DOHH2 (cell line): ENCODE measurements at regions not wholly inside any gene's neighbourhood (a gene's known extent, or its start where the extent isn't known, plus 50 kb on each side); places are given as distances from the start of the nearest gene placed in this dataset.
"Not testable (repeated sequence)": the region's sequence is repeated elsewhere in the genome, so short reads cannot be mapped to it uniquely, and the experiment has no call there.

Experiments used
- H3F3A ChIP-seq: fragments of 200-600 bp; sonication (generic), shearing (Covaris generic); 2 replicates; pipeline ENCODE4 v1.6.0; 2016; ENCODE audit warnings: antibody characterized with exemption, mild to moderate bottlenecking; ENCODE audit not compliant: control insufficient read depth, insufficient read depth
- H3K27ac ChIP-seq: fragments of 200-600 bp; sonication (generic); 2 replicates; pipeline ENCODE4 v1.5.1; 2014; ENCODE audit warnings: low read depth, mild to moderate bottlenecking, low read length, moderate library complexity
- H3K27me3 ChIP-seq: fragments of 200-600 bp; sonication (generic); 2 replicates; pipeline ENCODE4 v1.6.1; 2014; ENCODE audit warnings: mild to moderate bottlenecking, low read length, mixed read lengths; ENCODE audit not compliant: control insufficient read depth
- H3K36me3 ChIP-seq: fragments of 200-600 bp; sonication (generic); 2 replicates; pipeline ENCODE4 v1.6.1; 2014; ENCODE audit warnings: mild to moderate bottlenecking, low read length, moderate library complexity, mixed read lengths; ENCODE audit not compliant: control insufficient read depth
- H3K4me1 ChIP-seq: fragments of 200-600 bp; sonication (generic); 2 replicates; pipeline ENCODE4 v1.6.1; 2014; ENCODE audit warnings: mild to moderate bottlenecking, low read length, mixed read lengths; ENCODE audit not compliant: control insufficient read depth
- H3K4me2 ChIP-seq: fragments of 200-600 bp; sonication (generic); 2 replicates; pipeline ENCODE4 v1.6.0; 2014; ENCODE audit warnings: mild to moderate bottlenecking, low read length, moderate library complexity
- H3K4me3 ChIP-seq: fragments of 200-600 bp; sonication (generic); 2 replicates; pipeline ENCODE4 v1.5.1; 2014; ENCODE audit warnings: mild to moderate bottlenecking, low read length, mixed read lengths
- H3K79me2 ChIP-seq: fragments of 200-600 bp; sonication (generic); 2 replicates; pipeline ENCODE4 v1.6.1; 2014; ENCODE audit warnings: mild to moderate bottlenecking, low read length, mixed read lengths; ENCODE audit not compliant: control insufficient read depth
- H3K9me2 ChIP-seq: fragments of 200-600 bp; sonication (generic); replicated peaks from 2 replicates; pipeline ENCODE4 v1.6.1; 2014; ENCODE audit warnings: mild to moderate bottlenecking, low read length, mixed read lengths; ENCODE audit not compliant: control insufficient read depth
- H3K9me3 ChIP-seq: fragments of 200-600 bp; sonication (generic); 2 replicates; pipeline ENCODE4 v1.6.1; 2014; ENCODE audit warnings: antibody characterized with exemption, low read length, mixed read lengths; ENCODE audit not compliant: control insufficient read depth, insufficient read depth
- H4K20me1 ChIP-seq: fragments of 200-600 bp; sonication (generic); 2 replicates; pipeline ENCODE4 v1.6.0; 2014; ENCODE audit warnings: low read depth, mild to moderate bottlenecking, antibody characterized with exemption, low read length, moderate library complexity; ENCODE audit not compliant: control insufficient read depth, insufficient read depth

DNA sequence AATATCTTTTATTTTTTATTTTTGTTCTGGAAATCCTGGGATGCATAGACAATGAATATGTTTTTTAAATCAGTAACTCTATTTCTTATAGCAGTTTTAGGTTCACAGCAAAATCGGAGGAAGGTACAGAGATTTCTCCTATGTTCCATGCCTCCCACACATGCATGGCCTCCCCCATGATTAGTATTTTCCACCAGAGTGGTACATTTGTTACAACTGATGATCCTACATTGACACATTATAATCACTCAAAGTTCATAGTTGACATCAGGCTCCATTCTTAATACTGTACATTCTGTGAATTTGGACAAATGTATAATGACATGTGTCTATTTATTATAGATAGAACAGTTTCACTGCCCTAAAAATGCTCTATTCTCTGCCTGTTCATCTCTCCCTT lies 99.0 kb upstream of the THOC3 start:
- H3K9me2 ChIP-seq, H3K27ac ChIP-seq, H3K36me3 ChIP-seq, H4K20me1 ChIP-seq, H3K27me3 ChIP-seq, H3K79me2 ChIP-seq, H3K9me3 ChIP-seq, H3K4me1 ChIP-seq, H3F3A ChIP-seq, H3K4me3 ChIP-seq, H3K4me2 ChIP-seq: not testable (repeated sequence)

DNA sequence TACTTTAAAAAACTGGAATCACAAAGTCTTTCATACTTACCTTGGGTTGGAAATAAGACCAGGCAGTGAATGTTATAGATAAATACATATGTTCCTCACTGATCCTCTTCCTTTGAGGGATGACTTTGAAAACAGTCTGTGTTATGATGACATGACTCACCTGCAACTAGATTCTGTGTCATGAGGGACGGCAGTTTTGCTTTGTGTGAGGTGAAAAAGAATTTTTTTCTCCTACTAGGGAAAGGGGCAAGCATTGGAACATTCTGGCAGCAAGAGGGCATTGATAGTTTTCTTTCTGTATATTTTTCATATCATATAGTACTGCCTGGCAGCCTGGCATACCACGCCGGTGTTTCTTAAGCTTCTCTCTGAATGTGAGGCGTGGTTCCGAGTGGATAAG lies 99.8 kb upstream of the THOC3 start:
- not testable (repeated sequence) for H3K27ac ChIP-seq, H4K20me1 ChIP-seq, H3K4me3 ChIP-seq, H3F3A ChIP-seq, H3K79me2 ChIP-seq, H3K27me3 ChIP-seq, H3K9me2 ChIP-seq, H3K9me3 ChIP-seq, H3K36me3 ChIP-seq, H3K4me1 ChIP-seq, H3K4me2 ChIP-seq

DNA sequence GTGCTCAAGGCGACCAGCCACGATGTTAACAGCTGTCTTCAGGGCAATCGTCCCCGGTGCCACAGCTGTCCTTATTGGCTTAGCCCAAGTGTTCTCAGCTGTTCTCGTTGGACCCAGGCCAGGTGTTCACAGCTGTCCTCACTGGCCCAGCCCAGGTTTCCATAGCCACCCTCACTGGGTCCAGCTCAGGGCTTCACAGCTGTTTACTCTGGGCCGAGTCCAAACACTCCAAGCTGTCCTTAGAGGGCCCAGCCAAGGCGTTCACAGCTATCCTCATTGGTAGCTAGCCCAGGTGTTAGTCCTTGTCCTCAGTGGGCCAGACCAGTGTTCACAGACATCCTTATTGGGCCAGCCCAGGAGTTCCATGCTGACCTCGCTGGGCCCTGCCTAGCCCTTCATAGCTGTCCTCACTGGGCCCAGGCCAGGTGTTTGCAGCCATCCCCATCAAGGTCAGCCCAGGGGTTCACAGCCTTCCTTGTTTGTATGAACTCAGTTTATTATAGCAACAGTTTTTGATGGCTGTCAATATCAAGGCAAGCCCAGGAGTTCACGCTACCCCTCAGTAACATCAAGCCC lies 106.0 kb upstream of the THOC3 start:
- not testable (repeated sequence) for H3K27ac ChIP-seq, H3F3A ChIP-seq, H3K79me2 ChIP-seq, H3K27me3 ChIP-seq, H3K4me1 ChIP-seq, H3K36me3 ChIP-seq, H3K9me2 ChIP-seq, H3K4me2 ChIP-seq, H4K20me1 ChIP-seq, H3K9me3 ChIP-seq, H3K4me3 ChIP-seq

DNA sequence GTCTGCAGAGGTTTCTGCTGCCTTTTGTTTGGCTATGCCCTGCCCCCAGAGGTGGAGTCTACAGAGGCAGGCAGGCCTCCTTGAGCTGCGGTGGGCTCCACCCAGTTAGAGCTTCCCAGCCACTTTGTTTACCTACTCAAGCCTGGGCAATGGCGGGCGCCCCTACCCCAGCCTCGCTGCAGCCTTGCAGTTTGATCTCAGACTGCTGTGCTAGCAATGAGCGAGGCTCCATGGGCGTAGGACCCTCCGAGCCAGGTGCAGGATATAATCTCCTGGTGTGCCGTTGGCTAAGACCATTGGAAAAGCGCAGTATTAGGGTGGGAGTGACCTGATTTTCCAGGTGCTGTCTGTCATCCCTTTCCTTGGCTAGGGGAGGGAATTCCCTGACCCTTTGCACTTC lies 115.6 kb upstream of the THOC3 start:
- H3K79me2 ChIP-seq, H3K9me2 ChIP-seq, H3K27ac ChIP-seq, H3K27me3 ChIP-seq, H3K4me3 ChIP-seq, H3K4me2 ChIP-seq, H3K36me3 ChIP-seq, H3K9me3 ChIP-seq, H3K4me1 ChIP-seq, H4K20me1 ChIP-seq, H3F3A ChIP-seq: not testable (repeated sequence)

DNA sequence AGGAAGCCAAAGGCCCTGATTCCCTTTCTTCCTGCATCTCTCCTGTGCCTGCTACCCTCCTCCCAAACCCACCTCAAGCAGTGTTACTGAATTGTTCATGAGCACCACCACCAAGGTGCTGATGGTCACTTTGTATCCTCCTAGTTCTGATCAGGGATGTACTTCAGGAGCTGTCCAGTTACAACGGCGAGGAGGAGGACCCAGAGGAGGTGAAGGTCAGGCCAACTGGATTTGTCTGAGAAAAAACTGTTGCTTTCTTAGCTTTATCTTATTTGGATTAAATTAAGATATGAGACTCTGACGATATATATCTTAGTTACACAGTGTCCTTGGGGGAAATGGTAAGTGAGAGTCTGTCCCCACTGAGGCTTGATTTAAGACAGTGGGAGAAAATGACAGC lies 135.0 kb upstream of the THOC3 start:
- not testable (repeated sequence) for H3K79me2 ChIP-seq, H3K9me3 ChIP-seq, H3K4me3 ChIP-seq, H3K27me3 ChIP-seq, H3K27ac ChIP-seq, H3F3A ChIP-seq, H3K4me1 ChIP-seq, H4K20me1 ChIP-seq, H3K36me3 ChIP-seq, H3K9me2 ChIP-seq, H3K4me2 ChIP-seq

DNA sequence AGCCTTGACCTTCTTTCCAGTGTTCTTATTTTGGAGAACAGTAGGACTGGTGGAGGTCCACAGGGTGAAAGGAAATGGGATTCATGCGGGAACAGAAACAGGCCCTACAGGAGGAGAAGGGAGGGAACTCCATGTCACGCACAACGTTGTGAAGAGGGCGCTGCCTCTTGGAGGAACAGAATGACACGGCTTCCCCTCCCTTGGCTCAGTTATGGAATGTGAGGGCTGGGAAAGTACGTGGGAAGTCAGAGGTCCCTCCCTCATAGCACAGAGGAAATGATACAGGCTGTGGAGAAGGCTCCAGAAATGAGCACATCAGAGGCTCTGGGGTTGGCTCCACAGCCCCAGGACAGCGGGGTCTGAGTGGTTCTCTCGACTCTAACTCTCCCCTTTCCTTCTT lies 125.3 kb upstream of the SIMC1 start:
- H3K27ac ChIP-seq, H3K9me2 ChIP-seq, H3K36me3 ChIP-seq, H3K9me3 ChIP-seq, H3K27me3 ChIP-seq, H3K4me2 ChIP-seq, H4K20me1 ChIP-seq, H3K4me1 ChIP-seq, H3K4me3 ChIP-seq, H3F3A ChIP-seq, H3K79me2 ChIP-seq: not testable (repeated sequence)

DNA sequence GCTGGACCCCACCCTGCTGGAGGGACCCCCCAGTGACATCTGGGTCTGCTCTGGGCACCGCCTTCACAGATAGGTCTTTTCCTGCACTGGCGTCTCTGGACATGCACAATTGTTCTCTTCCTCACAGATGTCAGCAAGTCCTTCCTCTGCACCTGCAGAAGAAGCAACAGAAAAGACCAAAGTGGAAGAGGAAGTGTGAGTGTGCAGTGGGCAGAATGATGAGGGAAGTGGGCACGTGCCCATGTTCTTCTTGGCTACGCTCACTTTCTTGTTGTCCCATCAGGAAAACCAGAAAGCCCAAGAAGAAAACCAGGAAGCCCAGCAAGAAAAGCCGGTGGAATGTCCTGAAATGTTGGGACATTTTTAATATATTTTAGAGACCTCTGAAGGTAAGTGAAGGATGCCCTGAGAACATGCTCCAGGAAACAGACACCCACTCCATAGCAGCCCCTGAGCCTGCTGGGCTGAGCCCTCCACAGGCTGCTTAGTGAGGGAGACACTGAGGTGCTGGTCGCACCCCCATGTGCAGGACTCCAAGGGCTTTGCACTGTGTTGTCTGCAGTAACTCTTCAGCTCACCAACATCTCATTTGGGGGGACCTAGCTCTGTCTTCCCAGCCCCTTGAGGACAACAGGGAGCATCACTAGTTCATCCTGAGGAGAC lies 124.4 kb upstream of the SIMC1 start:
- H3K9me3 ChIP-seq, H3K36me3 ChIP-seq, H3K4me1 ChIP-seq, H3K9me2 ChIP-seq, H3K4me2 ChIP-seq, H3F3A ChIP-seq, H3K79me2 ChIP-seq, H4K20me1 ChIP-seq, H3K4me3 ChIP-seq, H3K27ac ChIP-seq, H3K27me3 ChIP-seq: not testable (repeated sequence)

DNA sequence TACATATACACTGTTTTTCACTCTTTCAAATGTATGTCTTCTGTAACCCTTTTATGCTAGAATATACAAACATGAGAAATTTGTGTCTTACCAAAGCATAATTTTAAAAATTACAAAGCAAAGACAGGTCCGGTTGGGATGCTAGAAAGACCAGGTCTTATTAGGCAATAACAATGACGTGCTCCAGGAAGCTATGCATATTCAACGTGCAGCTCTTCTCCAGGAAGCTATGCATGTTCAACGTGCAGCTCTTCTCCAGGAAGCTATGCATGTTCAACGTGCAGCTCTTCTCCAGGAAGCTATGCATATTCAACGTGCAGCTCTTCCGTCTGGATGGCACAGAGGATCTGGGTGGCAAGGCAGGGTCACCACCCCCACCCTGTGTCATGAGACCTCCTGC lies 123.4 kb upstream of the SIMC1 start:
- not testable (repeated sequence) for H3K36me3 ChIP-seq, H3K79me2 ChIP-seq, H3K27me3 ChIP-seq, H3K4me2 ChIP-seq, H3K9me3 ChIP-seq, H3F3A ChIP-seq, H3K9me2 ChIP-seq, H3K4me3 ChIP-seq, H4K20me1 ChIP-seq, H3K4me1 ChIP-seq, H3K27ac ChIP-seq
